ENCODE measurements at regions not wholly inside any gene's neighbourhood (a gene's known extent, or its start where the extent isn't known, plus 50 kb on each side); places are given as distances from the start of the nearest gene placed in this dataset.

GRCh38 chr22:23395530-23396361, 184.3 kb downstream of the IGLL1 start:
- TF ChIP-seq, protein P1, sequence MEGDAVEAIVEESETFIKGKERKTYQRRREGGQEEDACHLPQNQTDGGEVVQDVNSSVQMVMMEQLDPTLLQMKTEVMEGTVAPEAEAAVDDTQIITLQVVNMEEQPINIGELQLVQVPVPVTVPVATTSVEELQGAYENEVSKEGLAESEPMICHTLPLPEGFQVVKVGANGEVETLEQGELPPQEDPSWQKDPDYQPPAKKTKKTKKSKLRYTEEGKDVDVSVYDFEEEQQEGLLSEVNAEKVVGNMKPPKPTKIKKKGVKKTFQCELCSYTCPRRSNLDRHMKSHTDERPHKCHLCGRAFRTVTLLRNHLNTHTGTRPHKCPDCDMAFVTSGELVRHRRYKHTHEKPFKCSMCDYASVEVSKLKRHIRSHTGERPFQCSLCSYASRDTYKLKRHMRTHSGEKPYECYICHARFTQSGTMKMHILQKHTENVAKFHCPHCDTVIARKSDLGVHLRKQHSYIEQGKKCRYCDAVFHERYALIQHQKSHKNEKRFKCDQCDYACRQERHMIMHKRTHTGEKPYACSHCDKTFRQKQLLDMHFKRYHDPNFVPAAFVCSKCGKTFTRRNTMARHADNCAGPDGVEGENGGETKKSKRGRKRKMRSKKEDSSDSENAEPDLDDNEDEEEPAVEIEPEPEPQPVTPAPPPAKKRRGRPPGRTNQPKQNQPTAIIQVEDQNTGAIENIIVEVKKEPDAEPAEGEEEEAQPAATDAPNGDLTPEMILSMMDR (conservative IDR thresholded peaks at IDR 0.05; ENCODE audit: low read depth, low read length) = no peak
- TF ChIP-seq EZH2 (IDR thresholded peaks at IDR 0.05; ENCODE audit: borderline replicate concordance, low read depth, low read length, poor library complexity, severe bottlenecking) = no peak
